Ramos (cell line): ENCODE measurements at regions not wholly inside any gene's neighbourhood (a gene's known extent, or its start where the extent isn't known, plus 50 kb on each side); places are given as distances from the start of the nearest gene placed in this dataset.

Source experiments
- in situ Hi-C: fragments of 300-500 bp; cut with MboI; formaldehyde crosslinking; loops from one replicate; pipeline ENCODE4 v1.14.3; 2022; ENCODE audit warnings: low sequenced_read_pairs; ENCODE audit not compliant: unreplicated experiment

DNA sequence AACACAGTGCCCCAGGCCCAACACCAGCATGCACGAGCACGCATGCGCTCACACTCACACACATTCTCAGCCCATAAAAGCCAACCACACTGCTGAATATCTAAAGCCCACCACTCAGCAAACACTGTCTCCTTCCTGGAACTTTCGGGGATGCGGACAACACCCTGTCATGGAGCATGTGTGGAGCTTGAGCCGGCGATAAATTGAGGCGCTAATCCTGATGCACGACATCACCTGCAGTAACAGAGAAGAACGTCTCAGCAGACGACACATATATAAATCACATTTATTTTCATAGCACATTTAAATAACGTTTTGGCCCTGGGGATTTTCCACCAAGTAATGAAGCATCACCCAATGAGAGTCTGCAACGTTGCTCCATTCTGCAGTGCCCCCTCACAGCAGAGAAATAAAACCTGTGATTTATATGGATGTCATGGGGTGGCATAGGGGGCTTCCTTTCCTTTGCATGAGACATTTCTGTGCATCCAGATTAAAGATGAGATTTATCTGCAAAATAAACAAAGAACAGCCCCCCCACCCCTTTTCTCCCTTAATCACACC, 267.7 kb upstream of the NFE2L3 start:
- in situ Hi-C loops = loop anchor here (25.0 kb wide), 2 partner anchors 778 to 1278 kb away; partner anchors contain the start of genes HOXA10, HOXA3, HOXA7 and HOXA9

DNA sequence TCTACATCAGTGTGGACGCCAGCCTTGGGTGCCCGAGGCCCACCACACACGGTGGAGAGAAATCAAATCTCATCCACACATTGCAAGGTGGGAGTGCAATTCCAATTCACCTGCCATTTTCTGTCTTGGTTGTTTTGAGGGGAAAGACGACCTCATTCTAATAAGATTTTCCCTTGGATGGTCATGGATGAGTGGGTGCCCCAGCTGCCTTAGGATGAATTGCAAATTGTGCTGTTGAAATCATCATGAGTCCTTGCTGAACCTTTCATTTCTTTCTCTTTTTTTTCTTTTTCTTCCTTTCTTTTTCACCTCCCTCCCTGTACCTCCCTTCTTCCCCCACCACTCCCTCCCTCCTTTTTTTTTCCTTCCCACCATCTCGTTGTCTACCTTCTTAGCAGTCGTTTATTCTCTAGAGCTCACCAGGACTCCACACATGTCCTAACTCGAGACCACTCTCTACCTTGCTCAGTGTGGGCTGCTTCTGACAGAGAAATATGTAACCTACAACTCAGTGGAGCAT, 266.9 kb upstream of the NFE2L3 start:
- in situ Hi-C loops = loop anchor here (25.0 kb wide), 2 partner anchors 777 to 1277 kb away; partner anchors contain the start of genes HOXA10, HOXA3, HOXA7 and HOXA9

DNA sequence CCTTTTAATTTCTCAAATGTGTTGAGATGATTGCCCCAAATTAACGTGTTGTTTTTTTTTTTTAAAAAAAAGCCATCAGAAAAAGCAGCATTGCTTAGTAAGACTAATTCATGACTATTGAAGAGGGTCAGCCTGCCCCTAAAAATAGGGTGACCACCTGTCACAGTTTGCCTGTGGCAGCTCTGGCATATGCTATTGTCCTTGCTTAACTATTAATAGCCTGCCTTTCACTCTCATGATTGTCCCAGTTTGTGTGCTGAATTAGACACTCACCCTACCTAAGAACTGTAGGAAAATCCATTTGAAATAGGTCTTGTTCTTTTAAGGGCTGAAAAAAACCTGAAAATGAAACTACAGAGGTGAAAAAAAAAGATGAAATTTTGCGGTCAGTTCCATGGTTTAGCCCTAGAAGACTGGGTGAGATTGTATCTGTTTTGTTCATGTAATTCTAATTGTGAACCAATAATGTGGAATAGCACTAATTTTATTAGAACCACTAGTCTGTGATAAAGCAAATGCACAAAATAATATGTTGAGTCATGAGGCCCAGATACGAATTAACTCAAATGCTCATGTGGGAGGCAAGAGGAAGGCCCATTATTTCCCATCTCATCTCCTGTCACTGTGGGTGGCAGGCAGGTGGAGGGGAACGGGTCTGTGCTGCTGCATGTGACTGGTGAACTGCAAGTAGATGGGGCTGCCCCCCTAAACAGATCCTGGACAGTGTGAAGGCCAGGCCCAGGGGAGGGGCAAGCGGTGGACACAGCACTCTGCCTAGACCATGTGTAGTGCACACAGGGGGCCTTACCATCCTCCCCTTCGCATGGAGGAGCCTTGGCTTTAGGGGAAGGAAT, 265.4 kb upstream of the NFE2L3 start:
- in situ Hi-C loops = loop anchor here (25.0 kb wide), 2 partner anchors 776 to 1276 kb away; partner anchors contain the start of genes HOXA10, HOXA3, HOXA7 and HOXA9

DNA sequence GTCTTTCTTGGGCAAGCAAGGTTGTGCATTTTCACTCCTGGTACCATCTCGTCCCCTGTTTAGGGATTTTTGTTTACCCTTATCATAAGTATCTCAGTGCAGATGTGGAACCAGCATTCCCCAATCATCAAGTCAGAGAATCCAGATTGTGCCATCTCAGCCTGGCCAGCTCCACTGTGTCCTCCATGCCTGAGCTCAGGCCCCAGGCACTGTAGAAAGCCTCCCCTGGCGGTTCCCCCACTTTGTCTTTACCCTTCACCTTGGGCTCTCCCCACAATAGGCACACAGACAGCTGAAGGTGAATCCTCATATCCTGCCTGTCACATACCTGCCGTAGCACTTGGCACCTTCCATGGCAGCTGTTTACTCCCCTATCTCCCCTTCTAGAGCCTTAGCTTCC, 264.7 kb upstream of the NFE2L3 start:
- in situ Hi-C loops = loop anchor here (25.0 kb wide), 2 partner anchors 775 to 1275 kb away; partner anchors contain the start of genes HOXA10, HOXA3, HOXA7 and HOXA9

DNA sequence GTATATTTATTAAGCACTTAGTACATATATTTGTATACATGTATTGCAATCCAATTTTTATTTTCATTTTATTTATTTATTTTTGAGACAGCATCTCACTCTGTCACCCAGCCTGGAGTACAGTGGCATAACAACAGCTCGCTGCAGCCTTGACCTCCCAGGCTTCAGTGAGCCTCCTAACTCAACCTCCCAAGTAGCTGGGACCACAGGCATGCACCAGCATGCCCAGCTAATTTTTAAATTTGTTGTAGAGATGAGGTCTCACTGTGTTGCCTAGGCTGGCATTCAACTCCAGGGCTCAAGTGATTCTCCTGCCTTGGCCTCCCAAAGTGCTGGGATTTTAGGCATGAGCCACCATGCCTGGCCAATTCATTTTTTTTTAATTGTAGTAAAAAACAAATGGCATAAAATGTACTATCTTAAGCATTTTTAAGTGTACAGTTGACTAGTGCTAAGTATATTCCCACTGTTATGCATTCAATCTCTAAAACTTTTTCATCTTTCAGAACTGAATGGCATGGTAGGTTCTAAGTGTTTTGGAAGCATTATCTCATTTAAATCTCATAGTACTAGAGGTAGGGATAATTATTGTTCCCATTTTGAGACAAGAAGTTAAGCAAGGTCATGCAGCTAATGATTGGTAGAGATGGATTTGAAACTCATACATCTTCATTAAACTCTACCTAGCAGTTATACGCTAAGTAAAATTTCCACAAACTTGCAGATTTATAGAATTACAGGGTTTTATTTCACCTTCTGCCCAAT, 264.0 kb upstream of the NFE2L3 start:
- in situ Hi-C loops = loop anchor here (25.0 kb wide), 2 partner anchors 774 to 1274 kb away; partner anchors contain the start of genes HOXA10, HOXA3, HOXA7 and HOXA9

DNA sequence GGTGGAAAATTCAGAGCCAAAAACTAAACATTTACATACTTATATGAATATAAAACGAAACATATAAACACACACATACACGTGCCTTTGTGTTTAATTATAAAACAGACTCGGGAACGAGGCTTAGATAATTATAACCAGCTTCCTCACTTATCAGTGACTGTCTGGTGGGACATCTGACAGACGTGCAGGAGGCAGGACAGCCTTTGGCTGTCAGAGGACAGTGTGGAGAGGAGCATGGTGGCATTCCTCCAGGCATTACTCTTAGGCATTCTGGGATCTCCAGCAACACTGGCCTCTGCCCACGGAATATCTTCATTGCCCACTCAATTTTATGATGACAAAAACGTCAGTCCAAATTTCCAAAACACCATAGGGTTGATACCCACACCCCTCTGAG, 262.2 kb upstream of the NFE2L3 start:
- in situ Hi-C loops = loop anchor here (5.0 to 25.0 kb wide), 5 partner anchors 178 to 1273 kb away; partner anchors contain the start of genes HOXA10, HOXA3, HOXA7 and HOXA9

DNA sequence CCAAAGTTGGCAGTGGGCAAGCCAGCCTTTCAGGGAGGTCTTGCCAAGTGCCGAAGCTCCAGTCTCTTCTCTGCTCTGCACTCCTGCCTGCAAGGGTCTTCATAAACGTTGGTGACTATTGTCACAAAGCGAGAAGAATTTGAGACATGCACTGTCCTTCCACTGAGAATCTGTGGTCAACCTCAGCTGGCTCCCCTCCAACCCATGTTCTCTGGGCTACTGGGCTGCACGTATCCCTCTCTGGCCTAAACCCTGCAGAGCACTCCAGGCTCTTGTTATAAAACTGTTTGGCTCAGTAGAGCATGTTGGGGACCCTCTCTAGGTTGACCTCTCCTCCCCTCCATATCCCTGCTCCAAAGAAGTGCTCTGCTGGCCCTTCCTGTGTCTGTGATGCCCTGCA, 260.4 kb upstream of the NFE2L3 start:
- in situ Hi-C loops = loop anchor here (5.0 to 25.0 kb wide), 5 partner anchors 176 to 1271 kb away; partner anchors contain the start of genes HOXA10, HOXA3, HOXA7 and HOXA9

DNA sequence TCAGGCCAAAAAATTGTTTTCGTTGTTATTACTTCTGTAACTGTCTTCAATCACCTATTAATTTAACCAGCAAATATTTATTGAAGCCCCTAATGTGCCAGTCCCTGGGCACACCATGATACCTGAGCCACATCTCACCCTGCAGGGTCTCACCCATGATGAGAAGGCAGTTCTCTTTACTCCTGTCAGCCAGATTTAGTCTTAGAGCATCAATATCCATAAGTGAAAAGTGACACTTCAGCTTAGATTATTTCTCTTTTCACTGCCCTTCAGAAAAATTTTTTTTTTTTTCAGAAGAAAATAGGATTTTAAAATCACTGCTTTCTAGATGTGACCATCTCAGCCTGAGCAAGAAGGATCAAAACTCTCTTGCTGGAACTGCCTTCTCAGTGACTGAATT, 258.6 kb upstream of the NFE2L3 start:
- in situ Hi-C loops = loop anchor here (5.0 to 25.0 kb wide), 5 partner anchors 174 to 1269 kb away; partner anchors contain the start of genes HOXA10, HOXA3, HOXA7 and HOXA9

DNA sequence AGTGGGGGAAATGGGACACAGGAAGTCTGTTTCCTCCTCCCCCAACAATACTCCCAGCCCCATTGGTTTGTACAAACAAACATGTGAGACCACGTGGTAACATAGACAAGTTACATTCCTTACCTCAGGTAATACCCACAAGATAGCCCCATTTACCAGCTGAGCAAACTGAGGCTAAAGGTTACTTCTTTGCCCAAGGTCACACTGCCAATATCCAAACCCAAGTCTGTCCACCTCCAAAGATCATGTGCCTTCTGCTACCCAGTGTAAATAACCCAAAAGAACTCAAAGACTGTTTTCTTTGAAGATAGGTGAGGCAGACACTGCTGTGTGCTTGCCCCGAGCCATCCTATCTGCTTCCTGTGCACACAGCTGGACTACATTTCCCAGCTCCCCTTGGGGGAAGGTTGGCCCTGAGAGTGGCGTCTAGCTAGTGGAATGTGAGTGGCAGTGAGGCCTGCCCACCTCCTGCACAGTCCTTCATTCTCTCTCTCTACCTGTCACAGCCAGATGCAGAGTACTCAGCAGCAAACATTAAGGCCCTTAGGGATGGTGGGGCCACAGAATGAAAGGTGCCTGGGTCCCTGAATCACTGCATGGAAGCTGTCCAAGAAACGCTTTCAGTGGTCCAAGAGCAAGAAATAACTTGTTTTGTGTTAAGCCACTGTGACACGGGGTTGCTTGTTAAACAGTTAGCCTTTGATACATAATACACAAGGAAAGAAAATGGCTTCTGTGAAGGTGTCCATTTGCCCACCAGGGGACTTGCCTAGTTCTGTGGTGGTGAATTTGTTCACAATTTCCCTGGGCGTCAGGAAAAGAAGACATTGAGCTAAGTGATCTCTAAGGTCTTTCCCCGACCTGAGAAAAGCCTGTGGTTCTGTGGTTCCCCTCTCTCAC, 257.7 kb upstream of the NFE2L3 start:
- in situ Hi-C loops = loop anchor here (5.0 to 25.0 kb wide), 5 partner anchors 173 to 1268 kb away; partner anchors contain the start of genes HOXA10, HOXA3, HOXA7 and HOXA9

DNA sequence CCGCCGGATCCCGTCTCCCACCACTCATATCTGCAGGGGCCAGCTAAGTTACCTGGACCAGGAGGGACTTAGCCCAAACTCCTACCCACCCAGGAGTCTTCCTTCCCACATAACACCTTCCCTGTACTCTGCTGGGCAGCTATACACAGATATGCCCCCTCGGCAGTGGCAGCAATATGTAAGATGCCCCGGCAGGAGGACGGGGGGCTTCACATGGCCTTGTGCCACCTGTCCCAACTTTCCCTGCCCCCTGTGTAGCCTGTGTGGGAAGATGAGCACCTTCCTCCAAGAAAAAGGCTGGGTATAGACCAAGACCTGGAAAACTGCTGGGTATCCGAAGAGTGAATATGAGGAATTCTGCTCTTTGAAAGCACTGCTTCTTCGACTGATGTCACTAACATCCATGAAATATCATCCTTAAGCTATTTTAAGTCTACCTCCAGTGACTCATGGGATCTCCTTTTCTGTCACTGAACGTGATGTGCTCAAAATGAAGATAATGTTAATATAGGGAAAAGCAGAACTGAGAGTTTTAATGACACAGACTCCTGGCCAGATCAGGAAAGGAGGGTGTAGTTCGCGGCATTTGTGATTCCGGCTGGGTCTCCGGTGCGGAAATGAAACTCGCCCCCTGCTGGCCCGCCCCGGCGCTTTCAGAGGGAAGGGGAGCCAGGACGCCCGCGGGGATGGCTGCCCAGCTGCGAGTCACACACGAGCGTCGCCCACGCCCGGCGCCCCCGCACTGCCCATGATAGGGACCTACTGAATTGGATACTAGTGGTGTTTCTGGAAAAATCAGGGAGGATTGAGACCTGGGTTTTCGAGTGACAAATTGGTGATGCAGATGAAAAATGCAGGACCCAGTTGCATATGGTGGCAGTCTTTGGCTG, 256.9 kb upstream of the NFE2L3 start:
- in situ Hi-C loops = loop anchor here (5.0 to 25.0 kb wide), 5 partner anchors 172 to 1267 kb away; partner anchors contain the start of genes HOXA10, HOXA3, HOXA7 and HOXA9

DNA sequence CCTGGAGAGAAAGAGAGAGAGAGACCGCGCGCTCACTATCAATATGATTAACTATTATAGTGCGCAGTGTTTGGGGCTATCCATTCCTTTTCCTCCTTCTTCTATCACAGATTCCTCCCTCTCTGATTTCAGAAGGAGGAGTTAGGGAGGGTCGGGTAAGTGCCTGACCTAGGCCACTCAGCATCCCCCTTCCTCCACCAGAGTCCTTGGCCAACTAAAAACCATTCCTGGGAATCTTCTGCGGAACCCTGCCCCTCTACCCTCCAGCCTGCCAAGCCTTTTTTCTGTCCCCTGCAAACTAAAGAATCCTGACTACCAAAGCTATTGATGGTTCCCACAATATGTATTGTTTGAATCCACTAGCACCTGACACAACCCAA, 256.2 kb upstream of the NFE2L3 start:
- in situ Hi-C loops = loop anchor here (10.0 to 25.0 kb wide), 4 partner anchors 469 to 1267 kb away; partner anchors contain the start of genes HOXA10, HOXA3, HOXA7 and HOXA9

DNA sequence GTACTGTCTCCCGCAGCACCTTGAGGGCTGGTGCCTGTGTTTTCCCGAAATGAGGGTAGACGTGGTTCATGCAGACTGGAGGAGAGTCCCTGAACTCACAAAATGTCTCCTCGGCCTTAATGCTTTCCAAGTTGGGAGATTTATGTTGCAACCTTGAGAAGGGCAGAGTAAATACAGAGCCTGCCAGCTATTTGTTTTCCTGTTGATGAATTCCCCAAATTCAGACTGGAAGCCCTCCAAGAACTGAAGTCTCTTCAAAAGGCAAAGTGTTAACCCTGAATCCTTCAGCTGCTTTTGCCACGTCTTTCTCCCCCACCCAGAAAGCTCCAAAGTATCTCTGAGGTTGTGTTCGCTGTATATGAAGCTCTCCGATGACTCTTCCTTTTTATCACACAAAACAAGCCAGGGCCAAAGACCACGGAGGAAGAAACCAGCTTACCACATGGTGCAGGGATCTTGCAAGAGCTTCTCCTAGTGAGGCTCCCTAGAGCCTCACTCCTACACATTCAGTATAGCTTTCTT, 254.7 kb upstream of the NFE2L3 start:
- in situ Hi-C loops = loop anchor here (10.0 to 25.0 kb wide), 4 partner anchors 467 to 1265 kb away; partner anchors contain the start of genes HOXA10, HOXA3, HOXA7 and HOXA9

DNA sequence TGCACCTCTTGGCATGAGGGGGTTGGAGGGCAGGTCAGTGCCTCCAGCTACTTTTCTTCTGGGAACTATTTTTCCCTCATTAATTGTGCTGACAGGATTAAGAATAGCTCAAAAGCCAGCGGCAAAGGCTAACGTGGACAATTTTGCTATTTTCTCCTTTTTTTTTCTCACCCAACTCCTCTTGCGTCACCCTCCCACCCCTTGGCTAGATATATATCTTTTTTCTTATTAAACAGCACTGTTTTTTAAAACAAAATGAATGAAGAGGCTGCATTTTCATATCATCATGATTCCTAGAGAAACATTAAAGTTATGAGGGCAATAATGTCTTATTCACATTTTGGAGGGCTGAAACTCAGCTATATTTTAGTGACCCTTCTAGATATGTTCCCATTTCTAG, 251.8 kb upstream of the NFE2L3 start:
- in situ Hi-C loops = no loop called here

DNA sequence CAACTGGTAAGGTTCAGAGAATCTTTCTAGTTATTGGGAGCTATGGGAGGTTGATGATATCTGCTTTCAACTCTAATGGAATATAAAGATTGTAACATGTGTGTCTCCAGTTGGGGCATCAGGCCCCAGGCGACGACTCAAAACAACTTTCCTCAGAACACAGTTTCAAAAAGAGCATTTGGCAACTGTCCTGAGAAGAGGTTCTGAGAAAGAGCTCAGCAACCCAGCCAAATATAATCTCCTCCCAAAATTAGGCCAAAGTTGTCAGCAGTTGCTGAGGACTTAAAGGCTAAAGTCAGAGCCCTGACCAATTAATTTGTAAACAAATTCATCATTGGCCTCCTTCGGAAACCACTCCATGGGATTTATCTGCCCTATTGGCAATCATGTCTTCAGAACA, 251.1 kb upstream of the NFE2L3 start:
- in situ Hi-C loops = no loop called here

DNA sequence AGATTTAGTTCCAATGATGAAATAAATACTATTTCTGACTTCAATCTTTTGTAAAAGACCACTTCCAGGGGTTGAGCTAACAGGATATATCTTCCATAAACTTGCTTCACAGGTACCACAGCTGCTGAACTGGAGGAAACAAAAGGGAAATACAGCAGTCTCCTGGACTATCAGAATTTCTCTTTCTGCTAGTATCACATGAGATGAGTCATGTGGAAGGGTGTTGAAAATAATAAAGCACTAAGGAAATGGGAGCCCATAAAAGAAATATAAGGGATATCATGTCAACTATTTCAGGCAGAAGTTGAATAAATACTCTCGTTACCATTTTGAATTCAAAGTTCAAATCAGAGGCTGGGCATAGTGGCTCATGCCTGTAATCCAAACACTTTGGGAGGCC, 250.3 kb upstream of the NFE2L3 start:
- in situ Hi-C loops = no loop called here

DNA sequence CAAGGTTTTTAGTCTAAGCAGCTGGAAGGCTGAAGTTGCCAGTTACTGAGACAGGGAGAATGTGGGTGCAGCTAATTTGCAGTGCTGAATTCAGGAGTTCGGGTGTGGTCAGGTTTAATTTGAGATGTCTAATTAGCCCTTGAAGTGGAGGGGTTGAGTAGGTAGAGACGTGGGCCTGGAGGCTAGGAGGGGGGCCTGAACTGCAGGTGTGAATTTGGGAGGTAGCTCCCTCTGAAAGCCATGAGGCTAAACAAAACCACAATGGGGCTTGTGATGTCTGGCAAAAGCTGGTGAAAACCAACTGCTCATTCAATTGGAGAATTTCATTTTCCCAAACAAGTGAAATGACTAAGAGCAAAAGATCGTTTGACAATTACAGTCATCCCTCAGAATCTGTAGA, 246.0 kb upstream of the NFE2L3 start:
- in situ Hi-C loops = no loop called here

DNA sequence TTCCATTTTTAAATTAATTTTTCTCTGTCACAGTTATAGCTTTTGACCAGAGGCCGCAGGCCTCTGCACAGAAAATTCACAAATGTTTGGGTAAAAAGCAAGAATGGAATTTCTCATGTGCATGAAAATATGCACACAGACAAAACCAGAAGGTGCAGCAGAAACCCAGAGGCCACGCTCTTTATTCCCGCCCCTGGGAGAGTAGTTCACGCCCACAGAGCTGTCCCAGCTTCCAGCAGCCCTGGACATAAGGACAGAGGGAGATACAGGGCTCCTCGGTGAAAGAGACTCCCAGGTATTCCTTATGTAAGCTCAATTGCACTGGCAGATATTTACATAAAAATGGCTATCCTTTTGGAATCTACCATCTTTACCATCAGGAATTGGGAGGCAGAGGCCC, 245.2 kb upstream of the NFE2L3 start:
- in situ Hi-C loops = no loop called here
